Stimulated activated CD4-positive, alpha-beta T cell treated with anti-CD3 and anti-CD28 coated beads, Interleukin-1b, Interleukin-23, amount 100 ng/mL, for 4 hours (primary cell): ENCODE measurements at regions not wholly inside any gene's neighbourhood (a gene's known extent, or its start where the extent isn't known, plus 50 kb on each side); places are given as distances from the start of the nearest gene placed in this dataset.
"Not testable (repeated sequence)": the region's sequence is repeated elsewhere in the genome, so short reads cannot be mapped to it uniquely, and the experiment has no call there.

Source experiments
- DNase-seq, 2 donors: peaks; one replicate each; pipeline ENCODE4 v3.0.0-alpha.2; 2020; ENCODE audit warnings: low read depth in 2 of 2

DNA sequence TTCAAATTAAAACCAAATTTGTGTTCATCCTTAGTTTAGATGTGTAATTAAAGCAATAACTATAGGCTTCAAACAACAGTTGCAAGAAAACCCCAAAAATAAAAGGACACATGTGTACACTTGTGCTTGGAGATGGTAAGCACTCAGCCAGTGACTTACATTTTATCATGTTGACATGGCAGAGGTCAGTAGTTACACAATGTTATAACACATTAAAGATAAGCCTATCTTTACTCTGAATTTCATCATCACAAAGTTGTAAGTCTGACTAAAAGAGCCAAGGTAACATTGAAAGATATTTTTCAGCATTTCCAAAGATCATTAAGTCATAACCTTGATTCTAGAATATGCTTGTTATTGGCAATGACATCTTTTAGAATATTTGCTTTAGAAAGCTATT lies 98.5 kb upstream of the PNPLA4 start:
- DNase-seq = no peak

DNA sequence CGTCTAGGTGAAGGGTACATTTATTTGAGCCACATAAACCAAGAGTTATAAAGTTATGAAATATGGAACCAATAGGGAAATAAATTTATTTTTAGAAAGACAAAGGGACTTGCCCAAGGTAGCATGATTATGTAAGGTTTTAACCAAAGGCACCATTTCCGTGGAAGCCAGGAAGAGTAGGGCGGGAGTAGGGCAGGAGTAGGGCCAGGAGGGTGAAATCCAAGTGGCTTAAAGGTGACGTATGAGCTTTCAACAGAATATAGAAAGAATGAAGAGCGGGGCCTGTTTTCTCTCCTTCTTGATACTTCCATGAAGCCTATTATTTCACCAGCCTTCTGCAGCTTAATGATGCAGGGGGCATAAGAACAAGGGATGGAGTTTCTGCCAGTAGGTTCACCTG lies 91.7 kb upstream of the PNPLA4 start:
- DNase-seq = no peak

DNA sequence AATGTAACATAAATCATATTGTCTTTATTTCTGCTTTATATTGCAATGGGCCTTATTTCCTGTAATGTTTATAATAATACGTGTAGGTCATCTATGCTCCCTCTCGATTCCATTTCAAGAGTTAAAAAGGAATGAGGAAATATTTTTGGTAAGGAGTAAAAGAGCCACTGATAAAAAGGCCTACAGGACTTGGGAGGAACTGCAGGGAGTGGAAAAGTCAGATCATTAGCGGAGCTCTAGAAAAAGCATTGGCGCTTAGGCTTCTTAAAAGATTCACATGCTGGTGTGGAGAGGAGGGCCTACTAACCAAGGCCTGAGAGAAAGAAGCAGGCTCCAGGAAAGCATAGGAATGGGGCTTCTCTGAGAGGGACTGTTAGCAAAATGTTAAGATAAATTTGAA lies 82.9 kb upstream of the PNPLA4 start:
- no peak for DNase-seq

DNA sequence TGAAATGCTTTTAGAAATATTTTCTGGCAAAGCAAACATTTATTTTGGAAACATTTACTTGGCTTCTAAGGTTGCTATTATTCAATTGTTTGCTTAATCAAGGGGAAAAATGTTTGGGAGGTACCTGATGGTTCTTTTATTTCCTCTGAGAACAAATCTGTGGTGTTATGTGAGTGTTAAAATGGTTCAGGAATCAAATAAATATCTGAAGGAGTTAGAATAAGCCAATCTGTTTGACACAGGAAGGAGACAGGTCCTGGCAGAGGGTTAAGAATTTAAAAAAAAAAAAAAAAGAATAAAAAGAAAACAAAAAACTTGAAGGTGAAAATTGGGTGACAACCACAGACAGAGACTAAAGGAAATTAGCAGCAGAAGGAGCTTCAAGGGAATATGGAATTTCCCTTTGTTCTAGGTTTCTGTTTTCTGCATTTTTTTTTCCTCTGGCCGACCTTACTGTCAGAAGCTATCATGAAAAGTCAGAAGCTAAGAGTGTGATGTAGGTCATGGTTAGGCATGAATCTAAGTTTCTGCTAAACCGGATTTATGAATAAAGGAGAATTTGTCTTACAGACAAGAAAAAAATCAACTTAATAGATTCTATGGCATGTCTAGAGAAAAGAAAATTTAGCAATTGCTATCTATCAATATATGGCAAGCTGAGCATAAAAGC lies 78.6 kb upstream of the PNPLA4 start:
- DNase-seq = no peak

DNA sequence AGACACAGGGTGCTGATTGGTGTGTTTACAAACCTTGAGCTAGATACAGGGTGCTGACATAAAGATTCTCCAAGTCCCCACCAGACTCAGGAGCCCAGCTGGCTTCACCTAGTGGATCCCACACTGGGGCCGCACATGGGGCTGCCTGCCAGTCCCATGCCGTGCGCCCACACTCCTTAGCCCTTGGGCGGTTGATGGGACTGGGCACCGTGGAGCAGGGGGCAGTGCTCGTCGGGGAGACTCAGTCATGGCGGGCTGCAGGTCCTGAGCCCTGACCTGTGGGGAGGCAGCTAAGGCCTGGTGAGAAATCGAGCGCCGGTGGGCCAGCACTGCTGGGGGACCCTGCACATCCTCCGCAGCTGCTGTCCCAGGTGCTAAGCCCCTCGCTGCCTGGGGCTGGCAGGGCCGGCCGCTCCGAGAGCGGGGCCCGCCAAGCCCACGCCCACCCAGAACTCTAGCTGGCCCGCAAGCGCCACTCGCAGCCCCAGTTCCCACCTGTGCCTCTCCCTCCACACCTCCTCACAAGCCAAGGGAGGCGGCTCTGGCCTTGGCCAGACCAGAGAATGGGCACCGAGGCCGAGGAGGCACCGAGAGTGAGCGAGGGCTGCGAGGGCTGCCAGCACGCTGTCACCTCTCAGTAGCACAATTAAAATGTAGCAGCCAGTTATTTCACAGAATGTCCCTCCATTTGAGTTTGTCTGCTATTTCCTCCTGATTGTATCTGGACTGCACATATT lies 76.1 kb upstream of the PNPLA4 start:
- DNase-seq = no peak

DNA sequence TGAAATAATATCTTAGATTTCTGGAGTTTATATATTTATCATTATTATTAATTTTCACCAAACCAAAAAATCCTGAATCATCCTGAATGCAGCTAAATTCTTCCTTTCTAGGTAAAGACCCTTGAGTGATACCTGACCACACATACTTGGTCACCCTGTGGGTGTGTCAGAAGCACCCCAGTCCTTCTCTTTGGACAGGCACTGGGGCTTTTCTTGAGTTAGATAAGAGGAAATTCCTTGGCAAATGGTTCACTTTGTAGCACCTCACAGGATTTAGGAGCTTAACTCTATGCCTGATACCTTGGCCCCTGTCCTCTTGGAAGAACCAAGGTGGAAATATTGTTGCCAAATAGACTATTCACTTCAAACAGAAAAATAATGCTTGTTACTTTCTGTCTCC lies 69.6 kb upstream of the PNPLA4 start:
- DNase-seq = no peak

DNA sequence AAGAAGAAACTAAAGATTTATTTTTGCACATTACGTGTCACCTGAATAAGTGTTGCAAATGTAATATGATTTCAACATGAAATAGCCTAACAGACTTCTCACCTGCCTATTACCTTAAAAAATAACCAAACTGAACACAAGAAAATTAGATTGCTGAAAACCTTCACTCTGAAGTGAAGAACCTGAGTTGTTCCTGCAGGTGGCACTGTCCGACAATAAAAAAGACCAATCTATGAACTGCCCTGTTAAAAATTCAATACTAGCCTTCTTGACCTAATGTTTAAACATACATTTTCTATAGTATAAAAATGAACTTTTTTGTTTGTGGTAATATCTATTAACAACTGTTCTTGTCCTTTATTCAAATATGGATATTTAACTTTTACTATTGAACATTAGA lies 69.2 kb upstream of the PNPLA4 start:
- peak in 1 of 2 donors; percentile 12 for DNase-seq

DNA sequence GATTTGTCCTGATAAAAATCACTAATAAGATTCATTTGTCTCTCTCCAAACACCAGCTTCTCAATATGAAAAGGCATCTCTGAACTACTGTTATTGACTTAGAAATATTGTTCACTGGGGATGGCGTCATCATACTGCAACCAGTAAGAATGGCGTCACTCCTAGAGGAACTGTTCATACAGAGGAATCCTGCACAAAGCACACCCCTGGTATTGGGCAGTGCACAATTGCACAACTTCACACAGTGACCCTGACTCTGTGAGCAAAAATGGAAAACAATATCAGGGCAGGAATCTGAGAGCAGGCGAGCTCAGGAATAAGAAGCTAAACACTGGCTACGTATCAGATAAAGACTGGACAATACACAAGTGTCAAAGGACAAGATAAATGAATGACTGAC lies 66.7 kb upstream of the PNPLA4 start:
- no peak for DNase-seq

DNA sequence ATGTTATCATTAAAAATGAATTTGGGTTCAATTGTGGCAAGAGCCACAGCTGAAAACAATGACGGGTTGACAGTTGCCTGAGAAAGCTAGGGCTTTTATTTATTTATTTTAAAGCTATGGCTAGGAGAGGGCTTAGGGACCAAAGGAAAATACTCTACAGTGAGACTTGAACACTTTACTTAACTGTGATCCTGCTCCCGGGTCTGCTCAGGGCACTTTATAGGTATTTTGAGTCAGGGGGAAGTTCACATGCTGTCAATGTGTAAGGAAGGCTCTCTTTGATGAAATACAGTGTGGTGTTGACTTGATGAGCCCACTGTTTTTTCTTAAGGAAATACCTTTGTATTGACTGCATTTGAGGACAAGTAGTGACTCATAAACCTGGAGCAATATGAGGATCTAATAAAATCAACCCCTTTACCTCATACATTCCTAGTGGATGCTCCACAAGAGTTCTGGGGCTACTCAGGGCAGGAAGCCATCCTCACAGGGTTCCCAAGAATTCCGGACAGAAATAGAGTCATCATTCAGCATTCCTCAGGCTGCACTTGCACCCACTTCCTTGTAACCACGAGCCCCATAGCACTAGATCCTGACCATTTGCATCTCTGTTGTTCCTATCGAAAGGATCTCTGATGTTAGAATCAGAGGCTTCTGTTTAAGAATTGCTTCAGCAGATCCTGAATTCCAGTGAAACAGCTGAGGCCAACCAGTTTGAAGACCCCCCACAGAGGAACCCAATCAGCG lies 61.0 kb upstream of the PNPLA4 start:
- DNase-seq = not testable (repeated sequence)

DNA sequence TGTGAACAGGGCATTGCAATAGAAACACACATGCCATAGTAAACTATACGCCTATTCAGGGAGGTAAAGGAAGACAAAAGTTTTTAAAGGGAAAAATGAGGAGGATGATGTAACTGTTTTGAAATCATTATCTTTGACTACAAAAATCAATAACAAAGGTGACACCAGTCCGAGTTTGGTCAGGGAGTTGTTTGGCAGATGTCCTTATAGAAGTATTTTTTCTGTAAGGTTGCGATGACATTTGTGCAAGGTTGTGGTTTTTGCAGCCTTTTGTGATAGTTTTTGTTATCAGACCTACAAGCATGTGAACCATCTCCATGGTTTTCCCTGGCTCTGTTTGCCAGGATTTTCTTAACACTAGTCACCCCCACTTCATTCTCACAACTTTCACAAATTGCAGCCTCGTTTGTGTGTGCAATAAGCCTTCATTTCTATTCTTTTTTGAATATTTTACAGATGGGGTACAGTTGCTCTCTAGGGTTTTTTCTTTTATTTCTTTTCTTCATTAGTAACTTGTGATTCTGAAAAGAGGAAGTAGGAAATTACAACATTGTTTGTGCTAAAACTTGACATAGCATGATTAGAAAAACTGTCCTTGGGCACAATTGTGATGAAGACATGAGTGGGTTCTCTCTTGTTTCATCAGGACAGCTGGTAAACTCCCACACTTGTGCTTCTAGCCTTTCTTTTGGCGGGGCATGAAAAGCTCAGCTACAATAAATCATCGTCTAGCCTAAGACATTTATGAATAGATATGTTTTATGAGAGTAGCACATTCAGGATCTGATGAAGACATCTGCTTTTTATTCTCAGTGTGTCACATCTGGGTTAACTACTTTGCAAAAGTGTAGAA lies 60.2 kb upstream of the PNPLA4 start:
- no peak for DNase-seq

DNA sequence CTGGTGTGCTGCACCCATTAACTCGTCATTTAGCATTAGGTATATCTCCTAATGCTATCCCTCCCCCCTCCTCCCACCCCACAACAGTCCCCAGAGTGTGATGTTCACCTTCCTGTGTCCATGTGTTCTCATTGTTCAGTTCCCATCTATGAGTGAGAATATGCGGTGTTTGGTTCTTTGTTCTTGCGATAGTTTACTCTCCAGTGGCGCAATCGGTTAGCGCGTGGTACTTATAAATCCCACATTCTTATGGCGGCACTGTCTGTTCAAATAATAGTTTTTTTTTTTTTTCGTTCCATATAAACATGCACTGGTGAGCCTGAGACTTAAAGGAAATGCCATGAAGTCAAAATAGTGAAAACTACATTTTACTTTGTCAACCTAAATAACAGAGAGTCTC lies 59.5 kb upstream of the PNPLA4 start:
- not testable (repeated sequence) for DNase-seq

DNA sequence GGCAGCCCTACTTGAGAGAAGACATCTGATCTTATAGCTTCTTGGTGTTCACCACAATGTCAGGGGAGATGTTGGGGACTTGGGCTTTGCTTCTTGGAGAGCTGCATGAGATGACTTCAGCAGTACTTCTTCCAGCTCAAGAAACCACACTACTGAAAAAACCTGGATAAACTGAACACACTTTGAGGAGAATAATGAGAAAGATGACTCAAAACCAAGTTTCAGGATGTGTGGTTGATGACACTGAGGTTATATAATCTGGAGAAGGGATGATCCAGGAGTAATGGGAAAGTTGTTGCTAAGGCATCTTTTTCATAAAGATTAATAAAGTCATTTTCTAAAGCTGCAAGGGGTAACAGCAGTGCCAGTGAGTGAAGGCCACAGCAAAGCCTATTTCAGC lies 58.4 kb upstream of the PNPLA4 start:
- no peak for DNase-seq

DNA sequence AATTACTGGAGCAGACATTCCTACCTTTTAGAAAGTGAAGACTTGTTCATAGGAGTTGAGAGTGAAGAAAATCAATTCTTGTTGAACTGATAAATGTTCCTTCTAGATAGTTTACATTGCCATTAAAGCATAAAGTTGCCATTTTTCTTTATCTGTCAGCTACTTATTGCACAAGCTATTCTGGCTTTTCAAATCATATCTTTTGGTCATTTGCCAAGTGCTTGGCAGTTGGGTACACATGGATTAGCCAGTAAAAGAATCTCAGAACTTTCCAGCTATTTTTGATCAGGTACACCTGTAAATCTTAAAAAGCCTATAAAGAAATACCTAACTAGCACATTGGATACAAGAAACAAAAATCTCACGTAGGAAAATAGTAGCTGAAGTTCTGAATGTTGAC lies 56.4 kb upstream of the PNPLA4 start:
- DNase-seq = no peak
